ENCODE measurements at regions not wholly inside any gene's neighbourhood (a gene's known extent, or its start where the extent isn't known, plus 50 kb on each side); places are given as distances from the start of the nearest gene placed in this dataset.

DNA sequence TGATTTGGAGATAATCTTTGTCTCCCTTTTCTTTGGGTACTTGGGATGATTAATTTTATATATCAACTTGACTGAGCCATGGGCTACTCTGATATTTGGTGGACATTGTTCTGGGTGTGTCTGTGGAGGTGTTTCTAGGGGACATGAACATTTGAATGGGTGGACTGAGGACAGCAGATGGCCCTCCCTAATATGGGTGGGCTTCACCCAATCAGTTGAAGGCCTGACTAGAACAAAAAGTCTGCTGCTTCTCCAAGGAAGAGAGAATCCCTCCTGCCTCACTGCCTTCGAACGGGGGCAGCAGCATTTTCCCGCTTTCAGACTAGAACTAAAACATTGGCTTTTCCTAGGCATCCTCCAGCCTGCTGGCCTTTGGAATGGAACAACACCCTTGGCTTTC is 73.9 kb upstream of the EMX2 start (continued):
- TF ChIP-seq, protein P1, sequence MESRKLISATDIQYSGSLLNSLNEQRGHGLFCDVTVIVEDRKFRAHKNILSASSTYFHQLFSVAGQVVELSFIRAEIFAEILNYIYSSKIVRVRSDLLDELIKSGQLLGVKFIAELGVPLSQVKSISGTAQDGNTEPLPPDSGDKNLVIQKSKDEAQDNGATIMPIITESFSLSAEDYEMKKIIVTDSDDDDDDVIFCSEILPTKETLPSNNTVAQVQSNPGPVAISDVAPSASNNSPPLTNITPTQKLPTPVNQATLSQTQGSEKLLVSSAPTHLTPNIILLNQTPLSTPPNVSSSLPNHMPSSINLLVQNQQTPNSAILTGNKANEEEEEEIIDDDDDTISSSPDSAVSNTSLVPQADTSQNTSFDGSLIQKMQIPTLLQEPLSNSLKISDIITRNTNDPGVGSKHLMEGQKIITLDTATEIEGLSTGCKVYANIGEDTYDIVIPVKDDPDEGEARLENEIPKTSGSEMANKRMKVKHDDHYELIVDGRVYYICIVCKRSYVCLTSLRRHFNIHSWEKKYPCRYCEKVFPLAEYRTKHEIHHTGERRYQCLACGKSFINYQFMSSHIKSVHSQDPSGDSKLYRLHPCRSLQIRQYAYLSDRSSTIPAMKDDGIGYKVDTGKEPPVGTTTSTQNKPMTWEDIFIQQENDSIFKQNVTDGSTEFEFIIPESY (IDR thresholded peaks at IDR 0.05), result no peak
- no peak for TF ChIP-seq FOXA1 (IDR thresholded peaks at IDR 0.05)
- no peak for TF ChIP-seq TAF1 (conservative IDR thresholded peaks at IDR 0.05)
- no peak for TF ChIP-seq NR2F2 (IDR thresholded peaks at IDR 0.05)
- TF ChIP-seq RXRA (IDR thresholded peaks at IDR 0.05), result no peak

DNA sequence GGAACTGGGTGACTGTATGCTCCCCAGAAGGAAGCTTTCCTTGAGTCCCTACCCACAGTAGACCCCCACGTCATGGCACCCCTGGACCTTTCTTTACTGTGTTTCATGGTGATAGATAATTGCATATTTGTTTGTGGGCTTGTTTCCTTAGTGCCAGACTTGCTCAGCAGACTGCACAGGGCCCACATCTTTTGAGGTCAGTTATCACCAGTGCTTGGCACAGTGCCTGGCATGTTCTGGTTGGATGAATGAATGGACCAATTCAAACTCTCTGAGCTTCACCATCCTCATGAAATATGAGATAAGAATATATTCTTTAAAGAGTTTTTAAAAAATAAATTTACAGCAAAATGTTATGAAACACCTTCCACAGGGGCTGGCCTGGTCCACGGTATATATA is 78.4 kb upstream of the EMX2 start:
- TF ChIP-seq, protein P2, sequence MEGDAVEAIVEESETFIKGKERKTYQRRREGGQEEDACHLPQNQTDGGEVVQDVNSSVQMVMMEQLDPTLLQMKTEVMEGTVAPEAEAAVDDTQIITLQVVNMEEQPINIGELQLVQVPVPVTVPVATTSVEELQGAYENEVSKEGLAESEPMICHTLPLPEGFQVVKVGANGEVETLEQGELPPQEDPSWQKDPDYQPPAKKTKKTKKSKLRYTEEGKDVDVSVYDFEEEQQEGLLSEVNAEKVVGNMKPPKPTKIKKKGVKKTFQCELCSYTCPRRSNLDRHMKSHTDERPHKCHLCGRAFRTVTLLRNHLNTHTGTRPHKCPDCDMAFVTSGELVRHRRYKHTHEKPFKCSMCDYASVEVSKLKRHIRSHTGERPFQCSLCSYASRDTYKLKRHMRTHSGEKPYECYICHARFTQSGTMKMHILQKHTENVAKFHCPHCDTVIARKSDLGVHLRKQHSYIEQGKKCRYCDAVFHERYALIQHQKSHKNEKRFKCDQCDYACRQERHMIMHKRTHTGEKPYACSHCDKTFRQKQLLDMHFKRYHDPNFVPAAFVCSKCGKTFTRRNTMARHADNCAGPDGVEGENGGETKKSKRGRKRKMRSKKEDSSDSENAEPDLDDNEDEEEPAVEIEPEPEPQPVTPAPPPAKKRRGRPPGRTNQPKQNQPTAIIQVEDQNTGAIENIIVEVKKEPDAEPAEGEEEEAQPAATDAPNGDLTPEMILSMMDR (IDR thresholded peaks at IDR 0.05; ENCODE audit: low read depth, low read length, missing input control), result no peak
- TF ChIP-seq RAD21 (IDR thresholded peaks at IDR 0.05) (no peak), HNF4G (IDR thresholded peaks at IDR 0.05) (no peak), NR2F2 (IDR thresholded peaks at IDR 0.05) (no peak), FOXA1 (IDR thresholded peaks at IDR 0.05) (no peak)
- TF ChIP-seq, protein P3, sequence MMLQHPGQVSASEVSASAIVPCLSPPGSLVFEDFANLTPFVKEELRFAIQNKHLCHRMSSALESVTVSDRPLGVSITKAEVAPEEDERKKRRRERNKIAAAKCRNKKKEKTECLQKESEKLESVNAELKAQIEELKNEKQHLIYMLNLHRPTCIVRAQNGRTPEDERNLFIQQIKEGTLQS (IDR thresholded peaks at IDR 0.05), result no peak
- TF ChIP-seq, protein P4, sequence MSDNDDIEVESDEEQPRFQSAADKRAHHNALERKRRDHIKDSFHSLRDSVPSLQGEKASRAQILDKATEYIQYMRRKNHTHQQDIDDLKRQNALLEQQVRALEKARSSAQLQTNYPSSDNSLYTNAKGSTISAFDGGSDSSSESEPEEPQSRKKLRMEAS (IDR thresholded peaks at IDR 0.05), result no peak
- TF ChIP-seq, protein P5, sequence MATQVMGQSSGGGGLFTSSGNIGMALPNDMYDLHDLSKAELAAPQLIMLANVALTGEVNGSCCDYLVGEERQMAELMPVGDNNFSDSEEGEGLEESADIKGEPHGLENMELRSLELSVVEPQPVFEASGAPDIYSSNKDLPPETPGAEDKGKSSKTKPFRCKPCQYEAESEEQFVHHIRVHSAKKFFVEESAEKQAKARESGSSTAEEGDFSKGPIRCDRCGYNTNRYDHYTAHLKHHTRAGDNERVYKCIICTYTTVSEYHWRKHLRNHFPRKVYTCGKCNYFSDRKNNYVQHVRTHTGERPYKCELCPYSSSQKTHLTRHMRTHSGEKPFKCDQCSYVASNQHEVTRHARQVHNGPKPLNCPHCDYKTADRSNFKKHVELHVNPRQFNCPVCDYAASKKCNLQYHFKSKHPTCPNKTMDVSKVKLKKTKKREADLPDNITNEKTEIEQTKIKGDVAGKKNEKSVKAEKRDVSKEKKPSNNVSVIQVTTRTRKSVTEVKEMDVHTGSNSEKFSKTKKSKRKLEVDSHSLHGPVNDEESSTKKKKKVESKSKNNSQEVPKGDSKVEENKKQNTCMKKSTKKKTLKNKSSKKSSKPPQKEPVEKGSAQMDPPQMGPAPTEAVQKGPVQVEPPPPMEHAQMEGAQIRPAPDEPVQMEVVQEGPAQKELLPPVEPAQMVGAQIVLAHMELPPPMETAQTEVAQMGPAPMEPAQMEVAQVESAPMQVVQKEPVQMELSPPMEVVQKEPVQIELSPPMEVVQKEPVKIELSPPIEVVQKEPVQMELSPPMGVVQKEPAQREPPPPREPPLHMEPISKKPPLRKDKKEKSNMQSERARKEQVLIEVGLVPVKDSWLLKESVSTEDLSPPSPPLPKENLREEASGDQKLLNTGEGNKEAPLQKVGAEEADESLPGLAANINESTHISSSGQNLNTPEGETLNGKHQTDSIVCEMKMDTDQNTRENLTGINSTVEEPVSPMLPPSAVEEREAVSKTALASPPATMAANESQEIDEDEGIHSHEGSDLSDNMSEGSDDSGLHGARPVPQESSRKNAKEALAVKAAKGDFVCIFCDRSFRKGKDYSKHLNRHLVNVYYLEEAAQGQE (IDR thresholded peaks at IDR 0.05), result no peak
- TF ChIP-seq, protein P1 (IDR thresholded peaks at IDR 0.05), result no peak
- no peak overlapping the region for H3K9ac ChIP-seq (ENCODE audit: low read depth in 1 of 2, low read length in 2 of 2)
- DNase-seq (ENCODE audit: low spot score), result no peak
- no peaks in the 10 kb centered on the region for H3K27me3 ChIP-seq (ENCODE audit: control insufficient read depth in 4 of 4, insufficient read depth in 4 of 4, low read length in 3 of 4)
- no peaks in the 10 kb centered on the region for H3K4me1 ChIP-seq (ENCODE audit: control insufficient read depth in 4 of 4, insufficient read depth in 4 of 4, low read length in 3 of 4)
- H3K4me3 ChIP-seq (ENCODE audit: low read depth in 1 of 3, low read length in 3 of 3), result no peak overlapping the region
- H3K27ac ChIP-seq (ENCODE audit: low read depth in 1 of 2, low read length in 2 of 2), result no peak overlapping the region
- no peaks in the 10 kb centered on the region for H3K36me3 ChIP-seq (ENCODE audit: control insufficient read depth in 4 of 4, insufficient read depth in 3 of 4, low read depth in 1 of 4, low read length in 3 of 4)
- WGBS, result 76% methylated on average over 2 of the region's 2 CpGs
- H3K9me3 ChIP-seq (ENCODE audit: control insufficient read depth in 4 of 4, low read length in 3 of 4), result peaks cover 0 to 2% (median 0%) of the 10 kb centered on the region in 4 donors
